Stimulated activated naive B cell treated with anti-CD40 and anti-IgM and Interleukin-4, amounts not matched to agents 10 μg/mL and 1 μg/mL and 100 μg/mL, for 72 hours (primary cell): ENCODE measurements at regions not wholly inside any gene's neighbourhood (a gene's known extent, or its start where the extent isn't known, plus 50 kb on each side); places are given as distances from the start of the nearest gene placed in this dataset.

Source experiments
- ATAC-seq, 2 donors: fragments of 150-1000 bp; cut with Tn5 transposase; replicated peaks; 2 replicates each; pipeline ENCODE4 v1.10.0; 2021; ENCODE audit warnings: moderate library complexity in 1 of 2
- DNase-seq: peaks from one replicate; pipeline ENCODE4 v3.0.0; 2021
- H3K27ac Mint-ChIP-seq: one replicate; pipeline ENCODE4 v1.8.0; 2022; ENCODE audit warnings: mild to moderate bottlenecking, mixed read lengths
- H3K27me3 Mint-ChIP-seq, 2 donors: one replicate each; pipeline ENCODE4 v1.8.0; 2022; ENCODE audit warnings: mixed read lengths in 2 of 2
- H3K36me3 Mint-ChIP-seq, 2 donors: one replicate each; pipeline ENCODE4 v1.8.0; 2022; ENCODE audit warnings: mixed read lengths in 2 of 2, mild to moderate bottlenecking in 1 of 2
- H3K4me1 Mint-ChIP-seq, 2 donors: one replicate each; pipeline ENCODE4 v1.8.0; 2022; ENCODE audit warnings: mixed read lengths in 2 of 2, mild to moderate bottlenecking in 1 of 2
- H3K4me3 Mint-ChIP-seq, 2 donors: one replicate each; pipeline ENCODE4 v1.8.0; 2022; ENCODE audit warnings: mild to moderate bottlenecking in 2 of 2, mixed read lengths in 2 of 2, moderate library complexity in 1 of 2
- H3K9me3 Mint-ChIP-seq, 2 donors: one replicate each; pipeline ENCODE4 v1.8.0; 2022; ENCODE audit warnings: mixed read lengths in 2 of 2, mild to moderate bottlenecking in 1 of 2

GRCh38 chr14:25993830-25994229 is 604.0 kb downstream of the NOVA1 start:
- DNase-seq, result no peak
- H3K36me3 Mint-ChIP-seq, result no peaks in the 10 kb centered on the region
- no peaks in the 10 kb centered on the region for H3K27me3 Mint-ChIP-seq
- H3K27ac Mint-ChIP-seq, result no peak overlapping the region
- H3K4me1 Mint-ChIP-seq, result no peaks in the 10 kb centered on the region
- ATAC-seq, result no peak
- peaks cover under 1 to 10% of the 10 kb centered on the region in 2 donors for H3K9me3 Mint-ChIP-seq
- no peak overlapping the region for H3K4me3 Mint-ChIP-seq

DNA sequence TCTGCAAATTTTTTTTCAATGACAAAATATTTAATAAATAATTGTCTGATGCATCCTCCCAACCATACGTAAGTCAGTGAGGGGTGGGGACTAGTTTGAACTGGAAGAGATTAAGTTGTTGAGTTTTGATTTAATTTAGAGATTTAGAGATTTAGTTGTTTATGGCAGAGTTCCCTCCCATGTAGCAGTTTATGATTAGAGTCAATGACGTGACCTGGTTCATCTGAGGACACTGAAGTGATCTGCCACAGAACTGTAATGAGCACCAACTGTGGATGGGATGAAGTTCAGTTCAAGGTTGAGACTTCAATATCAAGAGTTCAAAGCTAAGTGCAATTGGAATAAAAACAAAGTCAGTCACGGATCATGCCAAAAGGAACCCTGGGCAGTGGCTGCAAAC is 609.3 kb downstream of the NOVA1 start:
- DNase-seq (no peak), ATAC-seq (no peak)
- H3K27me3 Mint-ChIP-seq, result no peaks in the 10 kb centered on the region
- no peak overlapping the region for H3K27ac Mint-ChIP-seq
- no peak overlapping the region for H3K4me3 Mint-ChIP-seq
- peaks cover 5 to 17% of the 10 kb centered on the region in 2 donors for H3K9me3 Mint-ChIP-seq
- H3K36me3 Mint-ChIP-seq, result no peaks in the 10 kb centered on the region
- no peaks in the 10 kb centered on the region for H3K4me1 Mint-ChIP-seq

- peaks cover 6 to 12% of the 10 kb centered on the region in 2 donors for H3K9me3 Mint-ChIP-seq
- no peak for DNase-seq
- no peaks in the 10 kb centered on the region for H3K4me1 Mint-ChIP-seq
Observed at GRCh38 chr14:25955772-25956171, 642.1 kb downstream of the NOVA1 start.

DNA sequence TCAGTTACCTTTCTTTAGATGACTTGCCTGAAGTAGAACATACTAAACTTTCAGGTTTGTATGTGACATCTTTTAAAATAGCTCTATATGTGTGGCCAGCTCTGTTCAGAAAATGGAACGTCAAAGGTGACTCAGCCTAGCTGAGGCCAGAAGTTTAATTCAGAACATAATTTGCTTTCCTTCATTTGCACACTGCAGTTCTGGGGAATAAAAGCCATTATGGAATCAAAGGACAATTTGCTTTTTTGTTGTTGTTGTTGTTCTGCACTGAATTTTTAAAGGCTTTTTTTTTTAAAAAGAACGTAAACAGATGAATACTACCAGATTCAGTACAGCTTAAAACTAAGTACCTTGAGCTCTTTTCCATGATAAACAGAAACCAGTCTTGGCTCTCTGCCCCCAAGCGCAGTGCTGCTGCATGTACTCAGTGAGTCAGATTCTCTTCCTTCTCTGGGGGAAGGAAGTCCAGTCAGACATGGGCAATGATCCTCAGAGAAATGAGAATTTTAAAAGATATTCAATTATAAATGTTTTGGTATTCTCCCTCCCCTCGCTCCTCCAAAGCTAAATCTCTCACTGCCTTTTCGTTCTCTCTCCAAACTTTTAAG is 644.2 kb downstream of the NOVA1 start:
- H3K27me3 Mint-ChIP-seq, result no peaks in the 10 kb centered on the region
- no peak overlapping the region for H3K4me3 Mint-ChIP-seq
- peaks cover 6 to 13% of the 10 kb centered on the region in 2 donors for H3K9me3 Mint-ChIP-seq
- DNase-seq (no peak), ATAC-seq (no peak)
- no peaks in the 10 kb centered on the region for H3K4me1 Mint-ChIP-seq
- no peaks in the 10 kb centered on the region for H3K36me3 Mint-ChIP-seq
- no peak overlapping the region for H3K27ac Mint-ChIP-seq

More at GRCh38 chr14:25955772-25956171, 642.1 kb downstream of the NOVA1 start:
- ATAC-seq, result no peak
- no peak overlapping the region for H3K4me3 Mint-ChIP-seq
- no peaks in the 10 kb centered on the region for H3K27me3 Mint-ChIP-seq
- no peaks in the 10 kb centered on the region for H3K36me3 Mint-ChIP-seq
- no peak overlapping the region for H3K27ac Mint-ChIP-seq

DNA sequence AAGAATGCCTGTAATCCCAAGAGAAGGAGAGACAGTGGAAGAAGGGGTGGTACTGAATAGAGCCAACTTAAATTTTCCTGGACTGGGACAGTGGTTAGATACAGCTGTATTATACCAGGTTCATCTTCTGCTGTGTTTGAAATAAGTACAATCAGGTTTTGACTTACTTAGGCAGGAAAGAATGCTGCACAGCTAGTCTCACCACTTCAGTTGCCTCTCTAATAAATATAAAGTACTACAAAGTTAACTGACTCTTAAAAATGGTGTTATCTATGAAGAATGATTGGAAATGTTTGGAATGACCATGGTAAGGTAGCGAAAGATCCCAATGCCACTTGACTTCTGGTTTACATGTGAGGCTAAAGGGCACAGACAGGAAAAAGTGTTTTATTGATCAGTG is 652.1 kb downstream of the NOVA1 start:
- Mint-ChIP-seq H3K4me1 (no peaks in the 10 kb centered on the region), H3K9me3 (peaks cover 0 to 2% of the 10 kb centered on the region in 2 donors), H3K36me3 (no peaks in the 10 kb centered on the region), H3K27me3 (no peaks in the 10 kb centered on the region), H3K4me3 (no peak overlapping the region), H3K27ac (no peak overlapping the region)
- ATAC-seq (no peak), DNase-seq (no peak)

DNA sequence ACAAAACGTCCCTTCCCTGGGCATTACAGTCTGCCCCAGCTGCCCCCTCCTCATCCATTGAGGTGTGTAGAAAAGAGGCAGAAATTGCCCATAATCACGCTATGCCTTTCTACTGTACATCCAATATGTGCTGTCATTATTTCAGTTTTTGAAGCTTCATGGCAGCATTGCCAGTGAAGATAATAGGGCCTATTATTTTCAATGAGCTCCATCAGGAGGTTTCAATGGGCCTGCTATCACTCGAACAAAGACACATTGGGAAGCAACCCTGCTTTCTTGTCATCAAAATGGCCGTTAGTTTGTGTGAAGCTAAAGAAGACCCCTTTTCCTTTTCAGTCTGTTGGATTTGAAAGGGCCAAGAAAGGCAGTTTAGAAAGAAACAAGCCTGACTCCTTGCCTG is 653.8 kb downstream of the NOVA1 start:
- H3K4me3 Mint-ChIP-seq, result no peak overlapping the region
- no peaks in the 10 kb centered on the region for H3K36me3 Mint-ChIP-seq
- DNase-seq, result no peak
- no peak overlapping the region for H3K27ac Mint-ChIP-seq
- ATAC-seq, result no peak
- H3K9me3 Mint-ChIP-seq, result no peaks in the 10 kb centered on the region
- H3K4me1 Mint-ChIP-seq, result no peaks in the 10 kb centered on the region
- no peaks in the 10 kb centered on the region for H3K27me3 Mint-ChIP-seq

DNA sequence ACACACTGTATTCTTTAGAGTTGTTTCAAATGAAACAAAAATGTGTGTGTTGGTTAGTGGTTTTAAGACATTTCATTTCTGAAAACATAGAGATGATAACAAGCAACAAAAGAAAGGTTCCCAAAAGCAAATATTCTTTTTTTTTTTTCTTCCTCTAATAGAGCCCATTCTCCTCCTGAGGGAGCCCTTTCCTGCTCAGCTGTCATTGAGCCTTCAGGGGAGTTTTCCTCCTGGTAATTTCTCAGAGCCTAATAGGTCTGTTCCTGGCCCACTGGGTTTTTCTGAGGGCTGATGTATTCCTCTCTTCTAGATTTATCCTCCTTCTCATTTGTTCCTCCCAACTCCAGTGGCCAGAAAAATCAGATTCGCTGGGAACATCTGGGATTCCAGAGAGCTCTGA is 654.5 kb downstream of the NOVA1 start:
- H3K4me3 Mint-ChIP-seq, result no peak overlapping the region
- ATAC-seq (no peak), DNase-seq (no peak)
- H3K9me3 Mint-ChIP-seq, result no peaks in the 10 kb centered on the region
- no peak overlapping the region for H3K27ac Mint-ChIP-seq
- H3K4me1 Mint-ChIP-seq, result no peaks in the 10 kb centered on the region
- no peaks in the 10 kb centered on the region for H3K27me3 Mint-ChIP-seq
- H3K36me3 Mint-ChIP-seq, result no peaks in the 10 kb centered on the region

DNA sequence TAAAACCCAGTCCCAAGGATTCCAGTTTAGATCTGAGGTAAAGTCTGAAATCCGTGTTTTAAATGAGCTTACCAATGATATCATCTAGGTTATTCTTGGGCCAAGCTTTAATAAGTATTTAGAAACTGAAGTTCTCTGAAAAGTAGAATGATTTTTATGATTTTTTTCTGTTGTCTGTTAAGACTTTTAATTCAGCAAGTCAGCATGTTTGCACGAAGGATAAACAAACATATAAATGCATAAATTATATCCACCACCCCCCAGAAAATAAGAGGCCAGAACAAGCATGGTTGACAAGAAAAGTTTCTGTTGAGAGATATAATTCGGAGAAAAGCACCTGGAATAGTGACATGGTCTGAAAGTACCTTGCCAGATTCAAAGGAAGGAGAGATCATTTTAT is 655.7 kb downstream of the NOVA1 start:
- no peaks in the 10 kb centered on the region for H3K27me3 Mint-ChIP-seq
- no peaks in the 10 kb centered on the region for H3K36me3 Mint-ChIP-seq
- H3K27ac Mint-ChIP-seq, result no peak overlapping the region
- DNase-seq (no peak), ATAC-seq (no peak)
- no peak overlapping the region for H3K4me3 Mint-ChIP-seq
- no peaks in the 10 kb centered on the region for H3K9me3 Mint-ChIP-seq
- no peaks in the 10 kb centered on the region for H3K4me1 Mint-ChIP-seq

DNA sequence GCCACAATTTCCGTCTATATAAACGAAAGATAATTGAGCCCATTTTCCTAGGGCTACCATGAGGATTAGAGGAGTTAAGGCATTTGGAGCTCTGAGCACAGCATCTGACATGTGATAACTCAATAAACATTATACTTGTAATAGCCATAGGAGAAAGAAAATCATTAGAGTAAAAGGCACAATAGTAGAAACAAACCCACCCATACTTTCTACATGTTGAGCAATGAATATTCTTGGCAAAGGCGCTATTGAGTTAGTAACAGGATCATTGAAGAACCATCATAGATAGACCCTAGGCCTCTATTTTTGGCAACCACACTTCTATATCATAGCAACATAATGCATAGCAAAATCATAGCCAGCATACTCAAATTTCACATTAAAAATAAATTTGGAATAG is 664.1 kb downstream of the NOVA1 start:
- Mint-ChIP-seq H3K27me3 (no peaks in the 10 kb centered on the region), H3K4me1 (no peaks in the 10 kb centered on the region), H3K27ac (no peak overlapping the region), H3K4me3 (no peak overlapping the region), H3K9me3 (peaks cover 0 to 2% of the 10 kb centered on the region in 2 donors), H3K36me3 (no peaks in the 10 kb centered on the region)
- DNase-seq (no peak), ATAC-seq (no peak)

- Mint-ChIP-seq H3K36me3 (no peaks in the 10 kb centered on the region), H3K27ac (no peak overlapping the region), H3K27me3 (no peaks in the 10 kb centered on the region), H3K4me1 (no peaks in the 10 kb centered on the region), H3K4me3 (no peak overlapping the region), H3K9me3 (peaks cover 0 to 2% of the 10 kb centered on the region in 2 donors)
- ATAC-seq (no peak), DNase-seq (no peak)
Observed at GRCh38 chr14:25929881-25930615, 667.8 kb downstream of the NOVA1 start.

- H3K36me3 Mint-ChIP-seq, result no peaks in the 10 kb centered on the region
- peaks cover 0 to 2% of the 10 kb centered on the region in 2 donors for H3K9me3 Mint-ChIP-seq
- no peak overlapping the region for H3K4me3 Mint-ChIP-seq
- no peak for DNase-seq
- no peaks in the 10 kb centered on the region for H3K27me3 Mint-ChIP-seq
- H3K27ac Mint-ChIP-seq, result no peak overlapping the region
- ATAC-seq, result no peak
- no peaks in the 10 kb centered on the region for H3K4me1 Mint-ChIP-seq
Observed at GRCh38 chr14:25911831-25912230, 686.0 kb downstream of the NOVA1 start.

- Mint-ChIP-seq H3K4me3 (no peak overlapping the region), H3K9me3 (no peaks in the 10 kb centered on the region), H3K27me3 (no peaks in the 10 kb centered on the region), H3K27ac (no peak overlapping the region), H3K4me1 (no peaks in the 10 kb centered on the region), H3K36me3 (no peaks in the 10 kb centered on the region)
- DNase-seq (no peak), ATAC-seq (no peak)
Observed at GRCh38 chr14:25909045-25909747, 688.6 kb downstream of the NOVA1 start.

GRCh38 chr14:25908277-25909044 is 689.4 kb downstream of the NOVA1 start:
- H3K4me1 Mint-ChIP-seq, result no peaks in the 10 kb centered on the region
- DNase-seq, result no peak
- no peaks in the 10 kb centered on the region for H3K36me3 Mint-ChIP-seq
- no peaks in the 10 kb centered on the region for H3K9me3 Mint-ChIP-seq
- H3K27me3 Mint-ChIP-seq, result no peaks in the 10 kb centered on the region
- ATAC-seq, result no peak
- H3K4me3 Mint-ChIP-seq, result no peak overlapping the region
- H3K27ac Mint-ChIP-seq, result no peak overlapping the region

DNA sequence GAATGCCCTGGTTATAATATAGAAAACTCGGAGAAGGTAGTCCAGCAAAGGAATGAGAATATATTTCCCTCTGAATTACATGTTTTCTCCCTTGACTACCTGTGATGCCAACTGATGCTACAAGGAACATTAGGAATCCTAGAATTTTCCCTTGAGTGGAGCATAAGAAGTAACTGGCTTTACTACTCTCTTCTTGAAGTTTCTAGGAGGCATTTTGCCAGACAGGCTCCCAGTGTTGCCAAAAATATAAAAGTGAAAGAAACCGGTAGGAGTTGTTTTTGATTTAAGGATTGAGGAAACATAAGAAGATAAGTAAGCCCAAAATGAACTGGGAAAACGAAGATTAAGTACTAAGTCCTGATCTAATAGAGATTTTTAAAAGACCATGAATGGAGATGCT is 693.4 kb downstream of the NOVA1 start:
- Mint-ChIP-seq H3K27me3 (no peaks in the 10 kb centered on the region), H3K27ac (no peak overlapping the region), H3K4me3 (no peak overlapping the region), H3K36me3 (no peaks in the 10 kb centered on the region), H3K4me1 (no peaks in the 10 kb centered on the region), H3K9me3 (peaks cover 1 to 5% of the 10 kb centered on the region in 2 donors)
- ATAC-seq, result no peak
- no peak for DNase-seq
